GM23338 (cell line): ENCODE measurements at regions not wholly inside any gene's neighbourhood (a gene's known extent, or its start where the extent isn't known, plus 50 kb on each side); places are given as distances from the start of the nearest gene placed in this dataset.

Experiments
- ATAC-seq: fragments of 200-7000 bp; cut with Tn5 transposase; 3 replicates; pipeline ENCODE4 v1.9.1; 2020
- DNase-seq: peaks from one replicate; pipeline ENCODE4 v3.0.0-alpha.2; 2015; ENCODE audit warnings: low spot score
- H2AFZ ChIP-seq: fragments of 200-600 bp; sonication (generic); 2 replicates; pipeline ENCODE4 v1.8.0; 2016; ENCODE audit warnings: antibody characterized with exemption, mild to moderate bottlenecking, moderate library complexity
- H3F3A ChIP-seq: fragments of 200-600 bp; sonication (generic); replicated peaks from 2 replicates; pipeline ENCODE4 v1.8.0; 2017; ENCODE audit warnings: antibody characterized with exemption, mixed run types, low read depth
- H3K27ac ChIP-seq: fragments of 200-600 bp; sonication (generic); 2 replicates; pipeline ENCODE4 v1.6.1; 2016; ENCODE audit warnings: low read depth
- H3K27me3 ChIP-seq: fragments of 200-600 bp; sonication (generic); 2 replicates; pipeline ENCODE4 v1.8.0; 2016; ENCODE audit warnings: mild to moderate bottlenecking, mixed run types, moderate library complexity; ENCODE audit not compliant: insufficient read depth
- H3K36me3 ChIP-seq: fragments of 200-600 bp; sonication (generic); 2 replicates; pipeline ENCODE4 v1.8.0; 2016; ENCODE audit warnings: mild to moderate bottlenecking; ENCODE audit not compliant: insufficient read depth
- H3K4me1 ChIP-seq: fragments of 200-600 bp; sonication (generic); 2 replicates; pipeline ENCODE4 v1.8.0; 2016; ENCODE audit warnings: mild to moderate bottlenecking, moderate library complexity; ENCODE audit not compliant: insufficient read depth
- H3K4me2 ChIP-seq: fragments of 200-600 bp; sonication (generic); 2 replicates; pipeline ENCODE4 v1.7.1; 2017; ENCODE audit warnings: mixed run types
- H3K4me3 ChIP-seq: fragments of 200-600 bp; sonication (generic); 2 replicates; pipeline ENCODE4 v1.6.1; 2016; ENCODE audit warnings: mixed run types
- H3K79me2 ChIP-seq: fragments of 200-600 bp; sonication (generic); replicated peaks from 2 replicates; pipeline ENCODE4 v1.8.0; 2017; ENCODE audit warnings: mild to moderate bottlenecking; ENCODE audit not compliant: insufficient read depth
- H3K9me2 ChIP-seq: fragments of 200-600 bp; sonication (generic); 2 replicates; pipeline ENCODE4 v1.8.0; 2017; ENCODE audit not compliant: insufficient read depth
- H4K20me1 ChIP-seq: fragments of 200-600 bp; sonication (generic); replicated peaks from 2 replicates; pipeline ENCODE4 v1.8.0; 2017; ENCODE audit warnings: mild to moderate bottlenecking; ENCODE audit not compliant: insufficient read depth
- H3K27ac Mint-ChIP-seq: 2 replicates; pipeline ENCODE4 v1.8.0; 2020; ENCODE audit warnings: inconsistent platforms, mild to moderate bottlenecking, moderate library complexity, mixed read lengths
- H3K27me3 Mint-ChIP-seq: 3 replicates; pipeline ENCODE4 v1.8.0; 2022; ENCODE audit warnings: low read depth, mild to moderate bottlenecking, moderate library complexity, mixed read lengths, inconsistent platforms; ENCODE audit not compliant: insufficient read depth, poor library complexity
- H3K36me3 Mint-ChIP-seq: 3 replicates; pipeline ENCODE4 v1.8.0; 2021; ENCODE audit warnings: low read depth, mild to moderate bottlenecking, inconsistent platforms, moderate library complexity, mixed read lengths
- H3K4me1 Mint-ChIP-seq: 3 replicates; pipeline ENCODE4 v1.8.0; 2020; ENCODE audit warnings: mild to moderate bottlenecking, inconsistent platforms, mixed read lengths
- H3K4me3 Mint-ChIP-seq: 3 replicates; pipeline ENCODE4 v1.8.0; 2021; ENCODE audit warnings: moderate library complexity, mild to moderate bottlenecking, inconsistent platforms, mixed read lengths
- H3K9me3 Mint-ChIP-seq: 3 replicates; pipeline ENCODE4 v1.8.0; 2020; ENCODE audit warnings: moderate library complexity, mild to moderate bottlenecking, inconsistent platforms, mixed read lengths
- CREB1 ChIP-seq: fragments of 250-450 bp; sonication (Bioruptor Pico); IDR thresholded peaks from 2 replicates; pipeline ENCODE4 v1.5.0; 2020; ENCODE audit warnings: low read depth, mild to moderate bottlenecking, moderate library complexity
- CTCF ChIP-seq, 2 experiments: fragments of 200-600 bp in 1 of 2; sonication (generic) in 1 of 2; conservative IDR thresholded peaks; 2 replicates each; pipeline versions ENCODE4 v1.5.1 to v1.6.1; 2016 to 2017; ENCODE audit warnings: antibody characterized with exemption in 2 of 2, low read depth in 2 of 2, mild to moderate bottlenecking in 2 of 2, moderate library complexity in 1 of 2
- ETS1 ChIP-seq: IDR thresholded peaks from 2 replicates; pipeline ENCODE4 v1.6.1; 2016; ENCODE audit warnings: antibody characterized with exemption
- EZH2 ChIP-seq: fragments of 200-600 bp; sonication (generic); IDR thresholded peaks from one replicate; pipeline ENCODE4 v1.8.0; 2017; ENCODE audit warnings: antibody characterized with exemption, mild to moderate bottlenecking, low read depth; ENCODE audit not compliant: unreplicated experiment
- EZH2phosphoT487 ChIP-seq: fragments of 200-600 bp; sonication (generic); IDR thresholded peaks from one replicate; pipeline ENCODE4 v1.8.1; 2018; ENCODE audit warnings: antibody characterized with exemption; ENCODE audit not compliant: unreplicated experiment
- JUNB ChIP-seq: IDR thresholded peaks from one replicate; pipeline ENCODE4 v1.6.1; 2016; ENCODE audit warnings: antibody characterized with exemption; ENCODE audit not compliant: unreplicated experiment
- NANOG ChIP-seq: IDR thresholded peaks from 2 replicates; pipeline ENCODE4 v1.6.1; 2016; ENCODE audit warnings: antibody characterized with exemption, borderline replicate concordance
- POLR2AphosphoS5 ChIP-seq: IDR thresholded peaks from 2 replicates; pipeline ENCODE4 v1.6.1; 2016; ENCODE audit warnings: antibody characterized with exemption, low read depth
- REST ChIP-seq: IDR thresholded peaks from one replicate; pipeline ENCODE4 v1.6.1; 2018; ENCODE audit warnings: antibody characterized with exemption; ENCODE audit not compliant: unreplicated experiment
- STAT1 ChIP-seq: IDR thresholded peaks from one replicate; pipeline ENCODE4 v1.6.1; 2016; ENCODE audit warnings: antibody characterized with exemption; ENCODE audit not compliant: unreplicated experiment
- ZNF114 ChIP-seq: fragments of 250-450 bp; sonication (Bioruptor Pico); IDR thresholded peaks from 2 replicates; pipeline ENCODE4 v1.5.0; 2020; ENCODE audit warnings: mild to moderate bottlenecking, moderate library complexity
- ZNF331 ChIP-seq: fragments of 250-450 bp; sonication (Bioruptor Pico); IDR thresholded peaks from 2 replicates; pipeline ENCODE4 v1.5.0; 2020; ENCODE audit warnings: low read depth, mild to moderate bottlenecking, moderate library complexity
- TF ChIP-seq, protein P1 (sequence below): fragments of 250-450 bp; sonication (Bioruptor Pico); IDR thresholded peaks from 2 replicates; pipeline ENCODE4 v1.5.0; 2020; ENCODE audit warnings: mild to moderate bottlenecking, moderate library complexity

DNA sequence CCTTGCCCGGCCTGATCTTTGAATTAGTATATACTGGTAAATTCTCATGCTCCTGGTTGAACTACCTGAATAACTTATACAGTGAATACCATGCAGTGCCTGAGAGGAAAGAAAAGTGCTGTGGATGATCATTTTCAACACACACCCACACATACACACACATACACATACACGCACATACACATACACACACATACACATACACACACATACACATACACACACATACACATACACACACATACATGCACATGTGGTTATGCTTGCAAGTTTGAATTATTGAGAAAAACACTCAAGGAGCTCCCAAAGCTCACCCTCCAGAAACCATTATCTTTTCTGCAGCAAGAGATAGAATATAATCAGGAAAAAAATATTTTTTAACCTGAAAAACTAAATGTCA is 366.9 kb upstream of the RASGEF1B start:
- Histone ChIP-seq H3K4me3 (no peak overlapping the region), H3K27me3 (no peaks in the 10 kb centered on the region), H3K4me2 (no peak overlapping the region), H3F3A (no peaks in the 10 kb centered on the region), H3K27ac (no peak overlapping the region), H3K36me3 (no peaks in the 10 kb centered on the region), H3K9me2 (no peaks in the 10 kb centered on the region), H2AFZ (no peak overlapping the region), H3K4me1 (no peaks in the 10 kb centered on the region), H3K79me2 (no peaks in the 10 kb centered on the region), H4K20me1 (no peaks in the 10 kb centered on the region)
- no peaks in the 10 kb centered on the region for H3K4me1 Mint-ChIP-seq
- DNase-seq = no peak
- H3K27me3 Mint-ChIP-seq = no peaks in the 10 kb centered on the region
- TF ChIP-seq CTCF (conservative IDR thresholded peaks at IDR 0.05; ENCODE audit: low read depth in 2 of 2) (no peak), ZNF331 (CRISPR knock-in tag) (no peak), STAT1 (no peak), NANOG (no peak), EZH2phosphoT487 (no peak), POLR2AphosphoS5 (no peak), CREB1 (CRISPR knock-in tag) (no peak), JUNB (no peak), ETS1 (no peak), ZNF114 (CRISPR knock-in tag) (no peak), EZH2 (no peak), REST (no peak)
- TF ChIP-seq, protein P1, sequence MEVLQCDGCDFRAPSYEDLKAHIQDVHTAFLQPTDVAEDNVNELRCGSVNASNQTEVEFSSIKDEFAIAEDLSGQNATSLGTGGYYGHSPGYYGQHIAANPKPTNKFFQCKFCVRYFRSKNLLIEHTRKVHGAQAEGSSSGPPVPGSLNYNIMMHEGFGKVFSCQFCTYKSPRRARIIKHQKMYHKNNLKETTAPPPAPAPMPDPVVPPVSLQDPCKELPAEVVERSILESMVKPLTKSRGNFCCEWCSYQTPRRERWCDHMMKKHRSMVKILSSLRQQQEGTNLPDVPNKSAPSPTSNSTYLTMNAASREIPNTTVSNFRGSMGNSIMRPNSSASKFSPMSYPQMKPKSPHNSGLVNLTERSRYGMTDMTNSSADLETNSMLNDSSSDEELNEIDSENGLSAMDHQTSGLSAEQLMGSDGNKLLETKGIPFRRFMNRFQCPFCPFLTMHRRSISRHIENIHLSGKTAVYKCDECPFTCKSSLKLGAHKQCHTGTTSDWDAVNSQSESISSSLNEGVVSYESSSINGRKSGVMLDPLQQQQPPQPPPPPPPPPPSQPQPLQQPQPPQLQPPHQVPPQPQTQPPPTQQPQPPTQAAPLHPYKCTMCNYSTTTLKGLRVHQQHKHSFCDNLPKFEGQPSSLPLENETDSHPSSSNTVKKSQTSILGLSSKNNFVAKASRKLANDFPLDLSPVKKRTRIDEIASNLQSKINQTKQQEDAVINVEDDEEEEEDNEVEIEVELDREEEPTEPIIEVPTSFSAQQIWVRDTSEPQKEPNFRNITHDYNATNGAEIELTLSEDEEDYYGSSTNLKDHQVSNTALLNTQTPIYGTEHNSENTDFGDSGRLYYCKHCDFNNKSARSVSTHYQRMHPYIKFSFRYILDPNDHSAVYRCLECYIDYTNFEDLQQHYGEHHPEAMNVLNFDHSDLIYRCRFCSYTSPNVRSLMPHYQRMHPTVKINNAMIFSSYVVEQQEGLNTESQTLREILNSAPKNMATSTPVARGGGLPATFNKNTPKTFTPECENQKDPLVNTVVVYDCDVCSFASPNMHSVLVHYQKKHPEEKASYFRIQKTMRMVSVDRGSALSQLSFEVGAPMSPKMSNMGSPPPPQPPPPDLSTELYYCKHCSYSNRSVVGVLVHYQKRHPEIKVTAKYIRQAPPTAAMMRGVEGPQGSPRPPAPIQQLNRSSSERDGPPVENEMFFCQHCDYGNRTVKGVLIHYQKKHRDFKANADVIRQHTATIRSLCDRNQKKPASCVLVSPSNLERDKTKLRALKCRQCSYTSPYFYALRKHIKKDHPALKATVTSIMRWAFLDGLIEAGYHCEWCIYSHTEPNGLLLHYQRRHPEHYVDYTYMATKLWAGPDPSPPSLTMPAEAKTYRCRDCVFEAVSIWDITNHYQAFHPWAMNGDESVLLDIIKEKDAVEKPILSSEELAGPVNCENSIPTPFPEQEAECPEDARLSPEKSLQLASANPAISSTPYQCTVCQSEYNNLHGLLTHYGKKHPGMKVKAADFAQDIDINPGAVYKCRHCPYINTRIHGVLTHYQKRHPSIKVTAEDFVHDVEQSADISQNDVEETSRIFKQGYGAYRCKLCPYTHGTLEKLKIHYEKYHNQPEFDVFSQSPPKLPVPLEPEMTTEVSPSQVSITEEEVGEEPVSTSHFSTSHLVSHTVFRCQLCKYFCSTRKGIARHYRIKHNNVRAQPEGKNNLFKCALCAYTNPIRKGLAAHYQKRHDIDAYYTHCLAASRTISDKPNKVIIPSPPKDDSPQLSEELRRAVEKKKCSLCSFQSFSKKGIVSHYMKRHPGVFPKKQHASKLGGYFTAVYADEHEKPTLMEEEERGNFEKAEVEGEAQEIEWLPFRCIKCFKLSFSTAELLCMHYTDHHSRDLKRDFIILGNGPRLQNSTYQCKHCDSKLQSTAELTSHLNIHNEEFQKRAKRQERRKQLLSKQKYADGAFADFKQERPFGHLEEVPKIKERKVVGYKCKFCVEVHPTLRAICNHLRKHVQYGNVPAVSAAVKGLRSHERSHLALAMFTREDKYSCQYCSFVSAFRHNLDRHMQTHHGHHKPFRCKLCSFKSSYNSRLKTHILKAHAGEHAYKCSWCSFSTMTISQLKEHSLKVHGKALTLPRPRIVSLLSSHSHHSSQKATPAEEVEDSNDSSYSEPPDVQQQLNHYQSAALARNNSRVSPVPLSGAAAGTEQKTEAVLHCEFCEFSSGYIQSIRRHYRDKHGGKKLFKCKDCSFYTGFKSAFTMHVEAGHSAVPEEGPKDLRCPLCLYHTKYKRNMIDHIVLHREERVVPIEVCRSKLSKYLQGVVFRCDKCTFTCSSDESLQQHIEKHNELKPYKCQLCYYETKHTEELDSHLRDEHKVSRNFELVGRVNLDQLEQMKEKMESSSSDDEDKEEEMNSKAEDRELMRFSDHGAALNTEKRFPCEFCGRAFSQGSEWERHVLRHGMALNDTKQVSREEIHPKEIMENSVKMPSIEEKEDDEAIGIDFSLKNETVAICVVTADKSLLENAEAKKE = no peak
- no peaks in the 10 kb centered on the region for H3K9me3 Mint-ChIP-seq
- no peaks in the 10 kb centered on the region for H3K36me3 Mint-ChIP-seq
- H3K27ac Mint-ChIP-seq = no peak overlapping the region
- ATAC-seq = no peak
- H3K4me3 Mint-ChIP-seq = no peak overlapping the region
